ENCODE measurements at regions not wholly inside any gene's neighbourhood (a gene's known extent, or its start where the extent isn't known, plus 50 kb on each side); places are given as distances from the start of the nearest gene placed in this dataset.

DNA sequence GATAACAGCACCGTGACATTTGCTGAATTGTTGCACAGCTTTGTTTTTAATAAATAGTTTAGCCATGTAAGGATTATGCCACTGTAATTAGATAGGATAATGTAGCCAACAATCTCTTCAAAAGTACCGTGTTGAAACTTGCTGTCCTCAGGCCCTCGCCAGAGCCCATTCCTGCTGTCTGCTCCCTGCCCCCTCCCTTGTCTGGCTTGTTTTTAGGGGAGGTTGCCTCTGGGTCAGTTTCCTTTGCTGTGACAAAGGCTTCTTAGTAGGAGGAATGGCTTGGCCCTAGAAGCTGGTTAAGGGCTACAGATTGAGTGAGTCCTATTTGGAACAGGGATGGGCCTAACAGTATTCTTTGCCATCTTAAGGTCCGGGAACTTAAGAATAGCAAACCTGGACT is 107.9 kb downstream of the LMO4 start:
- TF ChIP-seq, protein P1, sequence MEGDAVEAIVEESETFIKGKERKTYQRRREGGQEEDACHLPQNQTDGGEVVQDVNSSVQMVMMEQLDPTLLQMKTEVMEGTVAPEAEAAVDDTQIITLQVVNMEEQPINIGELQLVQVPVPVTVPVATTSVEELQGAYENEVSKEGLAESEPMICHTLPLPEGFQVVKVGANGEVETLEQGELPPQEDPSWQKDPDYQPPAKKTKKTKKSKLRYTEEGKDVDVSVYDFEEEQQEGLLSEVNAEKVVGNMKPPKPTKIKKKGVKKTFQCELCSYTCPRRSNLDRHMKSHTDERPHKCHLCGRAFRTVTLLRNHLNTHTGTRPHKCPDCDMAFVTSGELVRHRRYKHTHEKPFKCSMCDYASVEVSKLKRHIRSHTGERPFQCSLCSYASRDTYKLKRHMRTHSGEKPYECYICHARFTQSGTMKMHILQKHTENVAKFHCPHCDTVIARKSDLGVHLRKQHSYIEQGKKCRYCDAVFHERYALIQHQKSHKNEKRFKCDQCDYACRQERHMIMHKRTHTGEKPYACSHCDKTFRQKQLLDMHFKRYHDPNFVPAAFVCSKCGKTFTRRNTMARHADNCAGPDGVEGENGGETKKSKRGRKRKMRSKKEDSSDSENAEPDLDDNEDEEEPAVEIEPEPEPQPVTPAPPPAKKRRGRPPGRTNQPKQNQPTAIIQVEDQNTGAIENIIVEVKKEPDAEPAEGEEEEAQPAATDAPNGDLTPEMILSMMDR (conservative IDR thresholded peaks at IDR 0.05 in 1 of 2, IDR thresholded peaks at IDR 0.05 in 1 of 2; ENCODE audit: extremely low read depth in 1 of 2, insufficient read depth in 1 of 2, low read depth in 1 of 2, low read length in 2 of 2) = no peak
- TF ChIP-seq EZH2 (IDR thresholded peaks at IDR 0.05; ENCODE audit: borderline replicate concordance, low read length) = no peak
